Mesenchymal stem cell (in vitro differentiated cells and primary cell): ENCODE measurements at regions not wholly inside any gene's neighbourhood (a gene's known extent, or its start where the extent isn't known, plus 50 kb on each side); places are given as distances from the start of the nearest gene placed in this dataset.

Experiments used
- DNase-seq: peaks from one replicate; pipeline ENCODE4 v3.0.0-alpha.2; 2013
- H2AFZ ChIP-seq: one replicate; pipeline ENCODE4 v1.6.1; 2013; ENCODE audit warnings: low read depth, mild to moderate bottlenecking, control low read depth, inconsistent platforms, low read length, moderate library complexity
- H2AK5ac ChIP-seq: 2 replicates; pipeline ENCODE4 v1.6.1; 2013; ENCODE audit warnings: low read length, moderate library complexity, mild to moderate bottlenecking, inconsistent platforms; ENCODE audit not compliant: severe bottlenecking
- H2BK120ac ChIP-seq: one replicate; pipeline ENCODE4 v1.6.1; 2013; ENCODE audit warnings: low read depth, mild to moderate bottlenecking, inconsistent platforms, low read length, moderate library complexity
- H2BK12ac ChIP-seq, 2 experiments: one replicate each; pipeline ENCODE4 v1.6.1; 2013; ENCODE audit warnings: inconsistent platforms in 2 of 2, low read length in 2 of 2, mild to moderate bottlenecking in 2 of 2, moderate library complexity in 2 of 2, control low read depth in 1 of 2
- H2BK15ac ChIP-seq: one replicate; pipeline ENCODE4 v1.6.1; 2013; ENCODE audit warnings: mild to moderate bottlenecking, low read depth, inconsistent platforms; ENCODE audit not compliant: poor library complexity, severe bottlenecking
- H2BK5ac ChIP-seq: 2 replicates; pipeline ENCODE4 v1.6.1; 2013; ENCODE audit warnings: low read depth, mild to moderate bottlenecking, low read length, control low read depth, inconsistent platforms; ENCODE audit not compliant: poor library complexity, severe bottlenecking
- H3K14ac ChIP-seq, 2 experiments: one replicate each; pipeline ENCODE4 v1.6.1; 2013; ENCODE audit warnings: inconsistent platforms in 2 of 2, low read length in 2 of 2, control low read depth in 1 of 2, mild to moderate bottlenecking in 1 of 2, moderate library complexity in 1 of 2
- H3K18ac ChIP-seq, 2 experiments: one replicate each; pipeline ENCODE4 v1.6.1; 2013; ENCODE audit warnings: inconsistent platforms in 2 of 2, low read length in 2 of 2, control low read depth in 1 of 2, low read depth in 1 of 2, mild to moderate bottlenecking in 1 of 2
- H3K23ac ChIP-seq, 2 experiments: one replicate each; pipeline ENCODE4 v1.6.1; 2013; ENCODE audit warnings: inconsistent platforms in 2 of 2, low read length in 2 of 2, mild to moderate bottlenecking in 2 of 2, moderate library complexity in 2 of 2, control low read depth in 1 of 2
- H3K27ac ChIP-seq: 2 replicates; pipeline ENCODE4 v1.5.1; 2013; ENCODE audit warnings: mild to moderate bottlenecking, moderate library complexity, low read length, control low read depth, inconsistent platforms; ENCODE audit not compliant: poor library complexity, severe bottlenecking
- H3K27me3 ChIP-seq, 2 experiments: 2 replicates each; pipeline versions ENCODE4 v1.6.1 to v1.7.0; 2013; ENCODE audit warnings: low read length in 2 of 2, mild to moderate bottlenecking in 2 of 2, moderate library complexity in 2 of 2, control low read depth in 1 of 2, inconsistent platforms in 1 of 2; ENCODE audit not compliant: control insufficient read depth in 1 of 2, insufficient read depth in 1 of 2
- H3K36me3 ChIP-seq, 2 experiments: 2 replicates each; pipeline versions ENCODE4 v1.6.1 to v1.7.0; 2013; ENCODE audit warnings: low read length in 2 of 2, control low read depth in 1 of 2, inconsistent platforms in 1 of 2, low read depth in 1 of 2, mild to moderate bottlenecking in 1 of 2; ENCODE audit not compliant: insufficient read depth in 2 of 2, control insufficient read depth in 1 of 2
- H3K4ac ChIP-seq, 2 experiments: one replicate each; pipeline ENCODE4 v1.6.1; 2013; ENCODE audit warnings: inconsistent platforms in 2 of 2, low read length in 2 of 2, mild to moderate bottlenecking in 2 of 2, moderate library complexity in 2 of 2, control low read depth in 1 of 2, low read depth in 1 of 2
- H3K4me1 ChIP-seq: 2 replicates; pipeline ENCODE4 v1.6.1; 2013; ENCODE audit warnings: low read depth, low read length, control low read depth; ENCODE audit not compliant: control insufficient read depth, insufficient read depth
- H3K4me2 ChIP-seq: 2 replicates; pipeline ENCODE4 v1.6.1; 2013; ENCODE audit warnings: low read length, mild to moderate bottlenecking, inconsistent platforms; ENCODE audit not compliant: poor library complexity, severe bottlenecking
- H3K4me3 ChIP-seq, 2 experiments: 2 replicates each; pipeline versions ENCODE4 v1.5.1 to v1.7.0; 2013; ENCODE audit warnings: low read length in 2 of 2, mild to moderate bottlenecking in 2 of 2, control low read depth in 1 of 2, low read depth in 1 of 2; ENCODE audit not compliant: insufficient read depth in 1 of 2
- H3K79me1 ChIP-seq: replicated peaks from 2 replicates; pipeline ENCODE4 v1.6.1; 2013; ENCODE audit warnings: mild to moderate bottlenecking, control low read depth, low read length, inconsistent platforms; ENCODE audit not compliant: poor library complexity, severe bottlenecking
- H3K9ac ChIP-seq: 2 replicates; pipeline ENCODE4 v1.7.0; 2013; ENCODE audit warnings: mild to moderate bottlenecking, low read length, moderate library complexity
- H3K9me3 ChIP-seq: 2 replicates; pipeline ENCODE4 v1.7.0; 2013; ENCODE audit warnings: mild to moderate bottlenecking, low read length; ENCODE audit not compliant: control insufficient read depth
- H4K8ac ChIP-seq: one replicate; pipeline ENCODE4 v1.6.1; 2013; ENCODE audit warnings: inconsistent platforms, mild to moderate bottlenecking, low read length, moderate library complexity
- H4K91ac ChIP-seq: one replicate; pipeline ENCODE4 v1.6.1; 2013; ENCODE audit warnings: mild to moderate bottlenecking, low read length, inconsistent platforms
- WGBS: methylation state at CpG from one replicate; pipeline ENCODE4 v1.1.7; 2013; ENCODE audit warnings: mixed read lengths; 5-methylcytosine and 5-hydroxymethylcytosine counted together

- H3K4ac ChIP-seq = no peak overlapping the region
- H2AK5ac ChIP-seq = no peak overlapping the region
- H2BK12ac ChIP-seq = no peak overlapping the region
- H3K9me3 ChIP-seq = no peaks in the 10 kb centered on the region
- H3K14ac ChIP-seq = no peak overlapping the region
- 74% methylated on average over 10 of the region's 11 CpGs for WGBS
- no peak overlapping the region for H3K9ac ChIP-seq
- H3K79me1 ChIP-seq = no peaks in the 10 kb centered on the region
- no peaks in the 10 kb centered on the region for H3K4me1 ChIP-seq
- H2BK5ac ChIP-seq = no peak overlapping the region
- no peak overlapping the region for H4K91ac ChIP-seq
- no peaks in the 10 kb centered on the region for H3K36me3 ChIP-seq
- no peak overlapping the region for H3K4me2 ChIP-seq
- no peak overlapping the region for H4K8ac ChIP-seq
- H3K23ac ChIP-seq = no peak overlapping the region
- no peak overlapping the region for H3K18ac ChIP-seq
- no peak overlapping the region for H2AFZ ChIP-seq
- no peak for DNase-seq
- H3K27ac ChIP-seq = no peak overlapping the region
- no peak overlapping the region for H2BK15ac ChIP-seq
- H2BK120ac ChIP-seq = no peak overlapping the region
- H3K27me3 ChIP-seq = peaks cover 0 to 5% of the 10 kb centered on the region in 2 experiments
- no peak overlapping the region for H3K4me3 ChIP-seq
Observed at GRCh38 chr14:98847521-98848468, 424.2 kb downstream of the BCL11B start.

- Histone ChIP-seq H3K4me2 (no peak overlapping the region), H3K4me1 (no peaks in the 10 kb centered on the region), H3K27me3 (peaks cover 0 to 5% of the 10 kb centered on the region in 2 experiments), H2AK5ac (no peak overlapping the region), H2BK120ac (no peak overlapping the region), H3K14ac (no peak overlapping the region), H3K18ac (no peak overlapping the region), H3K23ac (no peak overlapping the region), H2AFZ (no peak overlapping the region), H2BK5ac (no peak overlapping the region), H3K9me3 (no peaks in the 10 kb centered on the region), H3K4ac (no peak overlapping the region), H3K27ac (no peak overlapping the region), H3K79me1 (no peaks in the 10 kb centered on the region), H3K36me3 (no peaks in the 10 kb centered on the region), H3K9ac (no peak overlapping the region), H2BK15ac (no peak overlapping the region), H4K8ac (no peak overlapping the region), H3K4me3 (no peak overlapping the region), H2BK12ac (no peak overlapping the region), H4K91ac (no peak overlapping the region)
- DNase-seq = no peak
- 72% methylated on average over 10 of the region's 10 CpGs for WGBS
Observed at GRCh38 chr14:98853063-98853729, 418.8 kb downstream of the BCL11B start.

GRCh38 chr14:98855926-98856715 is 415.9 kb downstream of the BCL11B start:
- WGBS = 88% methylated on average over 8 of the region's 13 CpGs

More at GRCh38 chr14:98855926-98856715, 415.9 kb downstream of the BCL11B start:
- Histone ChIP-seq H3K9ac (no peak overlapping the region), H2BK12ac (no peak overlapping the region), H3K9me3 (no peaks in the 10 kb centered on the region), H3K14ac (no peak overlapping the region), H3K23ac (no peak overlapping the region), H3K36me3 (no peaks in the 10 kb centered on the region), H2BK5ac (no peak overlapping the region), H3K4me1 (no peaks in the 10 kb centered on the region), H3K79me1 (no peaks in the 10 kb centered on the region), H3K4me2 (no peak overlapping the region), H3K4me3 (no peak overlapping the region), H3K4ac (no peak overlapping the region), H3K27ac (no peak overlapping the region), H2AFZ (no peak overlapping the region), H2AK5ac (no peak overlapping the region), H4K8ac (no peak overlapping the region), H3K18ac (no peak overlapping the region), H2BK120ac (no peak overlapping the region), H3K27me3 (peaks cover 0 to 6% of the 10 kb centered on the region in 2 experiments), H4K91ac (no peak overlapping the region), H2BK15ac (no peak overlapping the region)
- no peak for DNase-seq
